GM23338 (cell line): ENCODE measurements at regions not wholly inside any gene's neighbourhood (a gene's known extent, or its start where the extent isn't known, plus 50 kb on each side); places are given as distances from the start of the nearest gene placed in this dataset.

Source experiments
- ATAC-seq: fragments of 200-7000 bp; cut with Tn5 transposase; 3 replicates; pipeline ENCODE4 v1.9.1; 2020
- DNase-seq: peaks from one replicate; pipeline ENCODE4 v3.0.0-alpha.2; 2015; ENCODE audit warnings: low spot score
- H2AFZ ChIP-seq: fragments of 200-600 bp; sonication (generic); 2 replicates; pipeline ENCODE4 v1.8.0; 2016; ENCODE audit warnings: antibody characterized with exemption, mild to moderate bottlenecking, moderate library complexity
- H3F3A ChIP-seq: fragments of 200-600 bp; sonication (generic); replicated peaks from 2 replicates; pipeline ENCODE4 v1.8.0; 2017; ENCODE audit warnings: antibody characterized with exemption, mixed run types, low read depth
- H3K27ac ChIP-seq: fragments of 200-600 bp; sonication (generic); 2 replicates; pipeline ENCODE4 v1.6.1; 2016; ENCODE audit warnings: low read depth
- H3K27me3 ChIP-seq: fragments of 200-600 bp; sonication (generic); 2 replicates; pipeline ENCODE4 v1.8.0; 2016; ENCODE audit warnings: mild to moderate bottlenecking, mixed run types, moderate library complexity; ENCODE audit not compliant: insufficient read depth
- H3K36me3 ChIP-seq: fragments of 200-600 bp; sonication (generic); 2 replicates; pipeline ENCODE4 v1.8.0; 2016; ENCODE audit warnings: mild to moderate bottlenecking; ENCODE audit not compliant: insufficient read depth
- H3K4me1 ChIP-seq: fragments of 200-600 bp; sonication (generic); 2 replicates; pipeline ENCODE4 v1.8.0; 2016; ENCODE audit warnings: mild to moderate bottlenecking, moderate library complexity; ENCODE audit not compliant: insufficient read depth
- H3K4me2 ChIP-seq: fragments of 200-600 bp; sonication (generic); 2 replicates; pipeline ENCODE4 v1.7.1; 2017; ENCODE audit warnings: mixed run types
- H3K4me3 ChIP-seq: fragments of 200-600 bp; sonication (generic); 2 replicates; pipeline ENCODE4 v1.6.1; 2016; ENCODE audit warnings: mixed run types
- H3K79me2 ChIP-seq: fragments of 200-600 bp; sonication (generic); replicated peaks from 2 replicates; pipeline ENCODE4 v1.8.0; 2017; ENCODE audit warnings: mild to moderate bottlenecking; ENCODE audit not compliant: insufficient read depth
- H3K9me2 ChIP-seq: fragments of 200-600 bp; sonication (generic); 2 replicates; pipeline ENCODE4 v1.8.0; 2017; ENCODE audit not compliant: insufficient read depth
- H4K20me1 ChIP-seq: fragments of 200-600 bp; sonication (generic); replicated peaks from 2 replicates; pipeline ENCODE4 v1.8.0; 2017; ENCODE audit warnings: mild to moderate bottlenecking; ENCODE audit not compliant: insufficient read depth
- H3K27ac Mint-ChIP-seq: 2 replicates; pipeline ENCODE4 v1.8.0; 2020; ENCODE audit warnings: inconsistent platforms, mild to moderate bottlenecking, moderate library complexity, mixed read lengths
- H3K27me3 Mint-ChIP-seq: 3 replicates; pipeline ENCODE4 v1.8.0; 2022; ENCODE audit warnings: low read depth, mild to moderate bottlenecking, moderate library complexity, mixed read lengths, inconsistent platforms; ENCODE audit not compliant: insufficient read depth, poor library complexity
- H3K36me3 Mint-ChIP-seq: 3 replicates; pipeline ENCODE4 v1.8.0; 2021; ENCODE audit warnings: low read depth, mild to moderate bottlenecking, inconsistent platforms, moderate library complexity, mixed read lengths
- H3K4me1 Mint-ChIP-seq: 3 replicates; pipeline ENCODE4 v1.8.0; 2020; ENCODE audit warnings: mild to moderate bottlenecking, inconsistent platforms, mixed read lengths
- H3K4me3 Mint-ChIP-seq: 3 replicates; pipeline ENCODE4 v1.8.0; 2021; ENCODE audit warnings: moderate library complexity, mild to moderate bottlenecking, inconsistent platforms, mixed read lengths
- H3K9me3 Mint-ChIP-seq: 3 replicates; pipeline ENCODE4 v1.8.0; 2020; ENCODE audit warnings: moderate library complexity, mild to moderate bottlenecking, inconsistent platforms, mixed read lengths
- ETS1 ChIP-seq: IDR thresholded peaks from 2 replicates; pipeline ENCODE4 v1.6.1; 2016; ENCODE audit warnings: antibody characterized with exemption
- EZH2 ChIP-seq: fragments of 200-600 bp; sonication (generic); IDR thresholded peaks from one replicate; pipeline ENCODE4 v1.8.0; 2017; ENCODE audit warnings: antibody characterized with exemption, mild to moderate bottlenecking, low read depth; ENCODE audit not compliant: unreplicated experiment
- JUNB ChIP-seq: IDR thresholded peaks from one replicate; pipeline ENCODE4 v1.6.1; 2016; ENCODE audit warnings: antibody characterized with exemption; ENCODE audit not compliant: unreplicated experiment
- NANOG ChIP-seq: IDR thresholded peaks from 2 replicates; pipeline ENCODE4 v1.6.1; 2016; ENCODE audit warnings: antibody characterized with exemption, borderline replicate concordance
- REST ChIP-seq: IDR thresholded peaks from one replicate; pipeline ENCODE4 v1.6.1; 2018; ENCODE audit warnings: antibody characterized with exemption; ENCODE audit not compliant: unreplicated experiment
- ZNF114 ChIP-seq: fragments of 250-450 bp; sonication (Bioruptor Pico); IDR thresholded peaks from 2 replicates; pipeline ENCODE4 v1.5.0; 2020; ENCODE audit warnings: mild to moderate bottlenecking, moderate library complexity
- ZNF331 ChIP-seq: fragments of 250-450 bp; sonication (Bioruptor Pico); IDR thresholded peaks from 2 replicates; pipeline ENCODE4 v1.5.0; 2020; ENCODE audit warnings: low read depth, mild to moderate bottlenecking, moderate library complexity
- ZNF462 ChIP-seq: fragments of 250-450 bp; sonication (Bioruptor Pico); IDR thresholded peaks from 2 replicates; pipeline ENCODE4 v1.5.0; 2020; ENCODE audit warnings: mild to moderate bottlenecking, moderate library complexity

- no peak for DNase-seq
- Mint-ChIP-seq H3K27ac (no peak overlapping the region), H3K27me3 (peaks cover 6% of the 10 kb centered on the region), H3K4me1 (no peaks in the 10 kb centered on the region), H3K9me3 (peaks cover 16% of the 10 kb centered on the region; the same call in 2 of the 3 replicates), H3K36me3 (peaks cover 6% of the 10 kb centered on the region; the same call in 2 of the 3 replicates), H3K4me3 (no peak overlapping the region)
- TF ChIP-seq ZNF114 (no peak), NANOG (no peak), ZNF331 (no peak), ETS1 (no peak), JUNB (no peak), EZH2 (no peak), REST (no peak), ZNF462 (CRISPR knock-in tag) (no peak)
- Histone ChIP-seq H3F3A (no peaks in the 10 kb centered on the region), H3K36me3 (no peaks in the 10 kb centered on the region), H3K9me2 (no peaks in the 10 kb centered on the region), H3K4me3 (no peak overlapping the region), H3K27ac (no peak overlapping the region), H3K4me2 (no peak overlapping the region), H2AFZ (no peak overlapping the region), H3K4me1 (no peaks in the 10 kb centered on the region), H4K20me1 (no peaks in the 10 kb centered on the region), H3K27me3 (no peaks in the 10 kb centered on the region), H3K79me2 (no peaks in the 10 kb centered on the region)
- ATAC-seq = no peak
Measured at GRCh38 chr20:48354320-48354876, 473.4 kb downstream of the PREX1 start.
